ENCODE measurements at regions not wholly inside any gene's neighbourhood (a gene's known extent, or its start where the extent isn't known, plus 50 kb on each side); places are given as distances from the start of the nearest gene placed in this dataset.
A peak's percentile ranks its signal among the peaks of the same experiment; 100 is the strongest.

GRCh38 chr19:29292153-29292552 lies 79.2 kb upstream of the UQCRFS1 start:
- peak; percentile 26 for DNase-seq (ENCODE audit: low spot score)

GRCh38 chr19:29292562-29292961 lies 79.6 kb upstream of the UQCRFS1 start:
- peak; percentile 71 for DNase-seq (ENCODE audit: low spot score)

- peak; percentile 72 for DNase-seq (ENCODE audit: low spot score)
Measured at GRCh38 chr19:29293292-29293691, 80.3 kb upstream of the UQCRFS1 start.

- peak; percentile 57 for DNase-seq (ENCODE audit: low spot score)
Measured at GRCh38 chr19:29293736-29294342, 80.9 kb upstream of the UQCRFS1 start.

- no peak for DNase-seq (ENCODE audit: low spot score)
Measured at GRCh38 chr19:29294343-29294811, 81.4 kb upstream of the UQCRFS1 start.

- peak; percentile 3 for DNase-seq (ENCODE audit: low spot score)
Measured at GRCh38 chr19:29295285-29295684, 82.3 kb upstream of the UQCRFS1 start.

- no peak for DNase-seq (ENCODE audit: low spot score)
Measured at GRCh38 chr19:29297381-29297780, 84.4 kb upstream of the UQCRFS1 start.

GRCh38 chr19:29299416-29300380 lies 86.7 kb upstream of the UQCRFS1 start:
- peak; percentile 73 for DNase-seq (ENCODE audit: low spot score)

- no peak for DNase-seq (ENCODE audit: low spot score)
Measured at GRCh38 chr19:29302002-29302928, 89.3 kb upstream of the UQCRFS1 start.

GRCh38 chr19:29303069-29303718 lies 90.2 kb upstream of the UQCRFS1 start:
- peak; percentile 35 for DNase-seq (ENCODE audit: low spot score)

GRCh38 chr19:29303719-29304090 lies 90.8 kb upstream of the UQCRFS1 start:
- peak; percentile 75 for DNase-seq (ENCODE audit: low spot score)

- no peak for DNase-seq (ENCODE audit: low spot score)
Measured at GRCh38 chr19:29305268-29305667, 92.3 kb upstream of the UQCRFS1 start.

- DNase-seq (ENCODE audit: low spot score) = no peak
Measured at GRCh38 chr19:29308977-29309590, 96.1 kb upstream of the UQCRFS1 start.

- no peak for DNase-seq (ENCODE audit: low spot score)
Measured at GRCh38 chr19:29309637-29310036, 96.7 kb upstream of the UQCRFS1 start.

GRCh38 chr19:29311191-29311790 lies 98.3 kb upstream of the UQCRFS1 start:
- no peak for DNase-seq (ENCODE audit: low spot score)

GRCh38 chr19:29315556-29316190 lies 102.7 kb upstream of the UQCRFS1 start:
- no peak for DNase-seq (ENCODE audit: low spot score)

- DNase-seq (ENCODE audit: low spot score) = no peak
Measured at GRCh38 chr19:29318581-29318980, 105.6 kb upstream of the UQCRFS1 start.

- no peak for DNase-seq (ENCODE audit: low spot score)
Measured at GRCh38 chr19:29320086-29320485, 107.1 kb upstream of the UQCRFS1 start.

- DNase-seq (ENCODE audit: low spot score) = no peak
Measured at GRCh38 chr19:29320618-29321017, 107.7 kb upstream of the UQCRFS1 start.

Data from mesenteric fat pad (tissue), 1 donor.